Prostate gland (tissue), 2 donors: ENCODE measurements at regions not wholly inside any gene's neighbourhood (a gene's known extent, or its start where the extent isn't known, plus 50 kb on each side); places are given as distances from the start of the nearest gene placed in this dataset.

Experiments
- CTCF ChIP-seq, 4 experiments: fragments of 200-600 bp in 2 of 4; fragments of 450-650 bp in 2 of 4; sonication (generic) in 2 of 4; IDR thresholded peaks; 1 replicate in 3 of 4; 2 replicates in 1 of 4; pipeline ENCODE4 v1.5.1; 2016 to 2019; ENCODE audit warnings: antibody characterized with exemption in 4 of 4, mild to moderate bottlenecking in 2 of 4, moderate library complexity in 2 of 4
- POLR2A ChIP-seq: fragments of 450-650 bp; IDR thresholded peaks from one replicate; pipeline ENCODE4 v1.6.1; 2016; ENCODE audit warnings: antibody characterized with exemption, mild to moderate bottlenecking

DNA sequence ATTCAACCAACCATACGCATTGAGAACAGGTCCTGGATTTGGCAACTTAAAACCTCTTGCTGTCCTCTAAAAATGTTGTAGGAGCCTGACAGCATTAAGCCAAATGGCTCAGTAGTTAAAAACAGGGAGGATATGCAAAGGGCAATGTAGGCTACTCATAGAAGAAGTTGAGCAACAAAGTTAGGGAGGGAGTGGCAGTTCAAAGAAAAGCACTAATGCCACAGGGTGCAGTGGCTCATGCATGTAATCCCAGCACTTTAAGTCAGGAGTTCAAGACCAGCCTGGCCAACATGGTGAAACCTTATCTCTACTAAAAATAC lies 92.9 kb upstream of the ERG start:
- no peak for TF ChIP-seq CTCF (IDR thresholded peaks at IDR 0.05)
- TF ChIP-seq POLR2A: no peak
